ENCODE measurements at regions not wholly inside any gene's neighbourhood (a gene's known extent, or its start where the extent isn't known, plus 50 kb on each side); places are given as distances from the start of the nearest gene placed in this dataset.

DNA sequence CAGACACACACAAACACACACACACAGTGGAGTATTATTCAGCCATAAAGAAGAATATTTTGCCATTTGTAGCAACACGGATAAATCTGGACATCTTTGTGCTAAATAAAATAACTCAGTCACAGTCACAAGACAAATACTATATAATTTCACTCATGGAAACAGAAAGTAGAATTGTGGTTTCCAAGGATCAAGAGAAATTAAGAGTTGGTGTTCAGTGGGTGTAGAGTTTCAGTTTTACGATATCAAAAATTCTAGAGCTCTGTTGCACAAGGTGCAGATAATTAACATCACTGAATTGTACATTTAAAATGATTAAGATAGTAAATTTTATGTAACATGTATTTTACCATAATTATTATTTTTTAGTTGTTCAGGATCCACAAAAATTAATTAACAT lies 1235.0 kb downstream of the XPNPEP1 start:
- Mint-ChIP-seq H3K36me3 (ENCODE audit: low read depth, unreplicated experiment) (no peaks in the 10 kb centered on the region), H3K9me3 (ENCODE audit: unreplicated experiment) (no peaks in the 10 kb centered on the region), H3K27me3 (ENCODE audit: unreplicated experiment) (no peaks in the 10 kb centered on the region), H3K27ac (ENCODE audit: unreplicated experiment) (no peak overlapping the region), H3K4me3 (ENCODE audit: unreplicated experiment) (no peak overlapping the region), H3K4me1 (ENCODE audit: unreplicated experiment) (peaks cover 5% of the 10 kb centered on the region)
- TF ChIP-seq, protein P1, sequence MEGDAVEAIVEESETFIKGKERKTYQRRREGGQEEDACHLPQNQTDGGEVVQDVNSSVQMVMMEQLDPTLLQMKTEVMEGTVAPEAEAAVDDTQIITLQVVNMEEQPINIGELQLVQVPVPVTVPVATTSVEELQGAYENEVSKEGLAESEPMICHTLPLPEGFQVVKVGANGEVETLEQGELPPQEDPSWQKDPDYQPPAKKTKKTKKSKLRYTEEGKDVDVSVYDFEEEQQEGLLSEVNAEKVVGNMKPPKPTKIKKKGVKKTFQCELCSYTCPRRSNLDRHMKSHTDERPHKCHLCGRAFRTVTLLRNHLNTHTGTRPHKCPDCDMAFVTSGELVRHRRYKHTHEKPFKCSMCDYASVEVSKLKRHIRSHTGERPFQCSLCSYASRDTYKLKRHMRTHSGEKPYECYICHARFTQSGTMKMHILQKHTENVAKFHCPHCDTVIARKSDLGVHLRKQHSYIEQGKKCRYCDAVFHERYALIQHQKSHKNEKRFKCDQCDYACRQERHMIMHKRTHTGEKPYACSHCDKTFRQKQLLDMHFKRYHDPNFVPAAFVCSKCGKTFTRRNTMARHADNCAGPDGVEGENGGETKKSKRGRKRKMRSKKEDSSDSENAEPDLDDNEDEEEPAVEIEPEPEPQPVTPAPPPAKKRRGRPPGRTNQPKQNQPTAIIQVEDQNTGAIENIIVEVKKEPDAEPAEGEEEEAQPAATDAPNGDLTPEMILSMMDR (IDR thresholded peaks at IDR 0.05; ENCODE audit: unreplicated experiment): no peak
- DNase-seq (ENCODE audit: low spot score): no peak

DNA sequence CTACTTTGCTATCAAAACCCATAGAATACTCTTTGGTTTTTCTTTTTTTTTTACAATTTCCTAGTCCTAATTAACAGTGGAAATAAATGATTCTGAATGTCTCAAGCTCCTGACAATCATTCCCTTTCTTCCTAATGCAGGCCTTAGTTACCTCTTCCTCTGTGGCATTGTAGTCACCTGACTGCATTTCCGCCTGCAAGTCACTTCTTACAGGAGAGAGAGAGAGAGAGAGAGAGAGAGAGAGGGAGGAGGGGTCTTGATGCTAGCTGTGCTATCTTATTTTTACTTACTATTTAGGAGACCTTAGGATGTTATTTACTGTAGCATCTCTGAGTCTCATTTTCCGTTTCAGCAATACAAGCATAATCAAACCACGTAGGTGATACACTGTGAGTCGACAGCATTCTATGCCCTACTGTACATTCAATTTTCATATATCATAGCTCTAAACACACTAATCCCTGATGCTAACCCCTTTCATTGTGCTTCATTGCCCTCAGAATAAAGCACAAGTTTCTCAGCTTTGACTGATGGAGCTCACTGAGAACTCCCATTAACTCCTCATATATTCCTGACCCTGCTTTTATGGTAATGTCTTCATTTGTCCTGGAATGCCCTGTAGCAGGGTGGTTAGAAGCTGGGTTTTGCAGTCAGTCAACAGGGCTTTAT lies 1237.3 kb downstream of the XPNPEP1 start:
- no peak overlapping the region for H3K4me3 Mint-ChIP-seq (ENCODE audit: unreplicated experiment)
- H3K27me3 Mint-ChIP-seq (ENCODE audit: unreplicated experiment): no peaks in the 10 kb centered on the region
- H3K27ac Mint-ChIP-seq (ENCODE audit: unreplicated experiment): no peak overlapping the region
- H3K36me3 Mint-ChIP-seq (ENCODE audit: low read depth, unreplicated experiment): no peaks in the 10 kb centered on the region
- H3K4me1 Mint-ChIP-seq (ENCODE audit: unreplicated experiment): peaks cover 5% of the 10 kb centered on the region
- no peaks in the 10 kb centered on the region for H3K9me3 Mint-ChIP-seq (ENCODE audit: unreplicated experiment)
- DNase-seq (ENCODE audit: low spot score): no peak
- TF ChIP-seq, protein P1 (IDR thresholded peaks at IDR 0.05; ENCODE audit: unreplicated experiment): no peak

DNA sequence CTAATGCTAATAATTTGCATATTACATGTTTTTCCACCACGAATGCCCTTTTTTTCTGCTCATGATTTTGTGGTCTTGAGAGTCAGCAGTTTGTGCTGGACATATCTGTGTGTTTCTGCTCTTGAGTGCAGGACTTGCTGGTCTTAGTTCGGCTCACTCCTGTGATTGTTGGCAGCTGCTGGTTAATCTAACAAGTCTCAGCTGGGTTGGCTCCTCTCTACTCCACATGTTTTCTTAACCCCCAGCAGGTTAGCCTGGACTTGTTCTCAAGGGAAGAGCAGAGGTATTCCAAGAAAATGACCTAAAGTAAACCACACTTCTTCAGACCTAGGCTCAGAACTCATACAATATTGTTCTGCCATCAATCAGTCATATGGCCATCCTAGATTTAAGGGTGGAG lies 1238.9 kb downstream of the XPNPEP1 start:
- Mint-ChIP-seq H3K36me3 (ENCODE audit: low read depth, unreplicated experiment) (no peaks in the 10 kb centered on the region), H3K27ac (ENCODE audit: unreplicated experiment) (no peak overlapping the region), H3K27me3 (ENCODE audit: unreplicated experiment) (no peaks in the 10 kb centered on the region), H3K4me1 (ENCODE audit: unreplicated experiment) (peaks cover 5% of the 10 kb centered on the region), H3K9me3 (ENCODE audit: unreplicated experiment) (no peaks in the 10 kb centered on the region), H3K4me3 (ENCODE audit: unreplicated experiment) (no peak overlapping the region)
- TF ChIP-seq, protein P1 (IDR thresholded peaks at IDR 0.05; ENCODE audit: unreplicated experiment): no peak
- no peak for DNase-seq (ENCODE audit: low spot score)

DNA sequence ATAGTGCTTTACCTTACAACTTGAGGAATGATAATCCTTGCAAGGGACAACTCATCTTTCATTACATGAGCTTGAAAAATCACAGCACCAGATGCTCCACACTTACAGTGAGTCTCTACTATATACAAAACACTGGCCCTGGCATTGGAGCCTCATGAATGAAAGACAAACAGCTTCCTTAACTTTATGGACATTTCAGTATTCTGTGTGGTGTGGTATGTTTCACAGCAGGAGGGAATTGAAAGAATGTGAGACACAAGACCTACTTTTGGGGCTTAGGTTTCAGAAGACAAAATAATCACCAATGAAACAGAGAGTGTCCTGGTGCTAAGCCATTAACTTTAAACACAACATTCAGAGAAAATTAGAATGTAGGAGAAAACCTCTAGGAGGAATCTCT lies 1249.6 kb downstream of the XPNPEP1 start:
- Mint-ChIP-seq H3K9me3 (ENCODE audit: unreplicated experiment) (no peaks in the 10 kb centered on the region), H3K36me3 (ENCODE audit: low read depth, unreplicated experiment) (no peaks in the 10 kb centered on the region), H3K27me3 (ENCODE audit: unreplicated experiment) (no peaks in the 10 kb centered on the region), H3K4me1 (ENCODE audit: unreplicated experiment) (no peaks in the 10 kb centered on the region), H3K4me3 (ENCODE audit: unreplicated experiment) (no peak overlapping the region), H3K27ac (ENCODE audit: unreplicated experiment) (no peak overlapping the region)
- TF ChIP-seq, protein P1 (IDR thresholded peaks at IDR 0.05; ENCODE audit: unreplicated experiment): no peak
- DNase-seq (ENCODE audit: low spot score): no peak

DNA sequence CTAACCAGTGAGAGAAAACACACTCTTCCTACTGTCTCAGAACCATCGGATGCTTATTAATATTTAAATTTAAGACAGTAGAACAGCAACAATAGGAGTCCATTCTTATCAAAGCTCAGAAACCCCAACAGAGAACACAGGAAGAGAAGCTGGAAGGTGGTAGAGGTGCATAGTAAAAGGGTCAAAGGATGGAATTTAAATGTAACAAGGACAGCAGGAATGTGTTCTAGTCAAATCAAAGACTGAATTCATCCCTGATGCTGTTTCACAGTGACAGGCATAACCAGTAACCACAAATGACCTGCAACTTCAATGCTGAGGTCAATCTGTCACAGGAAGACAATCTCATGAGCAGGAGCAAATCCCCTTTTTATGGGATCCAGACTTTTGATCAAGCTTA lies 1259.7 kb downstream of the XPNPEP1 start:
- TF ChIP-seq, protein P1 (IDR thresholded peaks at IDR 0.05; ENCODE audit: unreplicated experiment): no peak
- Mint-ChIP-seq H3K4me1 (ENCODE audit: unreplicated experiment) (no peaks in the 10 kb centered on the region), H3K9me3 (ENCODE audit: unreplicated experiment) (no peaks in the 10 kb centered on the region), H3K36me3 (ENCODE audit: low read depth, unreplicated experiment) (no peaks in the 10 kb centered on the region), H3K27ac (ENCODE audit: unreplicated experiment) (no peak overlapping the region), H3K27me3 (ENCODE audit: unreplicated experiment) (no peaks in the 10 kb centered on the region), H3K4me3 (ENCODE audit: unreplicated experiment) (no peak overlapping the region)
- no peak for DNase-seq (ENCODE audit: low spot score)

Data from endothelial cell (in vitro differentiated cells).